ENCODE measurements at regions not wholly inside any gene's neighbourhood (a gene's known extent, or its start where the extent isn't known, plus 50 kb on each side); places are given as distances from the start of the nearest gene placed in this dataset.
"Not testable (repeated sequence)": the region's sequence is repeated elsewhere in the genome, so short reads cannot be mapped to it uniquely, and the experiment has no call there.

GRCh38 chr21:8377093-8377841 lies 2144.1 kb upstream of the TPTE start:
- WGBS, 2 donors: no CpG with 5 or more reads among the region's 22 CpGs
- H3K27ac ChIP-seq, H3K4me1 ChIP-seq, DNase-seq, H3K4me3 ChIP-seq, H3K36me3 ChIP-seq, H3K27me3 ChIP-seq, H3K9me3 ChIP-seq: not testable (repeated sequence)
- peak; percentile 90 to 91 for ATAC-seq (ENCODE audit: low FRiP score in 2 of 2)

GRCh38 chr21:8380419-8381079 lies 2140.8 kb upstream of the TPTE start:
- not testable (repeated sequence) for H3K4me1 ChIP-seq, H3K36me3 ChIP-seq, DNase-seq, H3K27ac ChIP-seq, H3K4me3 ChIP-seq, H3K9me3 ChIP-seq, H3K27me3 ChIP-seq
- WGBS, 2 donors: no CpG with 5 or more reads among the region's 21 CpGs
- peak; percentile 78 to 86 for ATAC-seq (ENCODE audit: low FRiP score in 2 of 2)

- no CpG with 5 or more reads among the region's 107 CpGs for WGBS, 2 donors
- H3K9me3 ChIP-seq, H3K4me1 ChIP-seq, DNase-seq, H3K36me3 ChIP-seq, H3K4me3 ChIP-seq, H3K27me3 ChIP-seq, H3K27ac ChIP-seq: not testable (repeated sequence)
- peak; percentile 99 to 100 for ATAC-seq (ENCODE audit: low FRiP score in 2 of 2)
Observed at GRCh38 chr21:8388169-8388939, 2133.0 kb upstream of the TPTE start.

- not testable (repeated sequence) for H3K4me3 ChIP-seq; H3K36me3 ChIP-seq; H3K27me3 ChIP-seq; H3K4me1 ChIP-seq; H3K27ac ChIP-seq; DNase-seq; H3K9me3 ChIP-seq; ATAC-seq (ENCODE audit: low FRiP score in 2 of 2)
- no CpG with 5 or more reads among the region's 40 CpGs for WGBS, 2 donors
Observed at GRCh38 chr21:8388940-8389238, 2132.5 kb upstream of the TPTE start.

GRCh38 chr21:8390550-8391171 lies 2130.7 kb upstream of the TPTE start:
- H3K9me3 ChIP-seq; H3K4me3 ChIP-seq; H3K36me3 ChIP-seq; H3K4me1 ChIP-seq; DNase-seq; H3K27me3 ChIP-seq; H3K27ac ChIP-seq; ATAC-seq (ENCODE audit: low FRiP score in 2 of 2): not testable (repeated sequence)
- WGBS, 2 donors: no CpG with 5 or more reads among the region's 97 CpGs

- not testable (repeated sequence) for H3K36me3 ChIP-seq; H3K27me3 ChIP-seq; H3K4me1 ChIP-seq; H3K4me3 ChIP-seq; H3K9me3 ChIP-seq; DNase-seq; H3K27ac ChIP-seq; ATAC-seq (ENCODE audit: low FRiP score in 2 of 2)
- no CpG with 5 or more reads among the region's 59 CpGs for WGBS, 2 donors
Observed at GRCh38 chr21:8394380-8394779, 2127.0 kb upstream of the TPTE start.

GRCh38 chr21:8395992-8396391 lies 2125.4 kb upstream of the TPTE start:
- H3K36me3 ChIP-seq; H3K4me1 ChIP-seq; H3K9me3 ChIP-seq; H3K27ac ChIP-seq; ATAC-seq (ENCODE audit: low FRiP score in 2 of 2); H3K27me3 ChIP-seq; DNase-seq; H3K4me3 ChIP-seq: not testable (repeated sequence)
- no CpG with 5 or more reads among the region's 71 CpGs for WGBS, 2 donors

GRCh38 chr21:8398870-8399437 lies 2122.4 kb upstream of the TPTE start:
- not testable (repeated sequence) for H3K4me3 ChIP-seq; H3K27ac ChIP-seq; H3K36me3 ChIP-seq; DNase-seq; H3K27me3 ChIP-seq; H3K4me1 ChIP-seq; H3K9me3 ChIP-seq; ATAC-seq (ENCODE audit: low FRiP score in 2 of 2)
- WGBS, 2 donors: no CpG with 5 or more reads among the region's 66 CpGs

GRCh38 chr21:8399866-8400265 lies 2121.5 kb upstream of the TPTE start:
- not testable (repeated sequence) for H3K27me3 ChIP-seq; H3K4me1 ChIP-seq; H3K4me3 ChIP-seq; ATAC-seq (ENCODE audit: low FRiP score in 2 of 2); H3K27ac ChIP-seq; H3K36me3 ChIP-seq; H3K9me3 ChIP-seq; DNase-seq
- WGBS, 2 donors: no CpG with 5 or more reads among the region's 67 CpGs

- WGBS, 2 donors: no CpG with 5 or more reads among the region's 66 CpGs
- H3K27me3 ChIP-seq; DNase-seq; H3K4me3 ChIP-seq; H3K4me1 ChIP-seq; H3K9me3 ChIP-seq; H3K36me3 ChIP-seq; H3K27ac ChIP-seq; ATAC-seq (ENCODE audit: low FRiP score in 2 of 2): not testable (repeated sequence)
Observed at GRCh38 chr21:8401799-8402198, 2119.6 kb upstream of the TPTE start.

GRCh38 chr21:8406331-8406730 lies 2115.1 kb upstream of the TPTE start:
- not testable (repeated sequence) for H3K27ac ChIP-seq, DNase-seq, H3K4me1 ChIP-seq, H3K4me3 ChIP-seq, H3K36me3 ChIP-seq, H3K9me3 ChIP-seq, H3K27me3 ChIP-seq
- peak in 1 of 2 donors; percentile 58 for ATAC-seq (ENCODE audit: low FRiP score in 2 of 2)
- no CpG with 5 or more reads among the region's 15 CpGs for WGBS, 2 donors

- no CpG with 5 or more reads among the region's 4 CpGs for WGBS, 2 donors
- not testable (repeated sequence) for H3K4me1 ChIP-seq, H3K27ac ChIP-seq, DNase-seq, H3K36me3 ChIP-seq, H3K9me3 ChIP-seq, H3K27me3 ChIP-seq, H3K4me3 ChIP-seq
- ATAC-seq (ENCODE audit: low FRiP score in 2 of 2): peak; percentile 31 to 73
Observed at GRCh38 chr21:8411139-8411671, 2110.2 kb upstream of the TPTE start.

All from upper lobe of left lung (tissue), 6 donors.